ENCODE measurements at regions not wholly inside any gene's neighbourhood (a gene's known extent, or its start where the extent isn't known, plus 50 kb on each side); places are given as distances from the start of the nearest gene placed in this dataset.

GRCh38 chr4:182169987-182170386, 73.2 kb upstream of the TENM3 start:
- Histone ChIP-seq H3K4me3 (ENCODE audit: low read depth, low read length) (no peak overlapping the region), H3K27me3 (replicated peaks; ENCODE audit: control insufficient read depth, insufficient read depth, low read length) (no peaks in the 10 kb centered on the region), H3K4me1 (no peaks in the 10 kb centered on the region; the same call in 1 of the 2 replicates), H3K9me3 (no peaks in the 10 kb centered on the region), H3K36me3 (ENCODE audit: control insufficient read depth, insufficient read depth, low read length) (no peaks in the 10 kb centered on the region)
- Mint-ChIP-seq H3K27me3 (ENCODE audit: insufficient read depth, unreplicated experiment) (no peaks in the 10 kb centered on the region), H3K27ac (ENCODE audit: unreplicated experiment) (no peak overlapping the region), H3K4me1 (ENCODE audit: low read depth, unreplicated experiment) (no peaks in the 10 kb centered on the region), H3K9me3 (ENCODE audit: unreplicated experiment) (no peaks in the 10 kb centered on the region), H3K4me3 (ENCODE audit: unreplicated experiment) (no peak overlapping the region), H3K36me3 (ENCODE audit: insufficient read depth, unreplicated experiment) (peaks cover 11% of the 10 kb centered on the region)
- ChIA-PET CTCF (no interaction called here), POLR2A (no interaction called here)
- BruUV-seq (replicated peaks), result no TSS peak
- TF ChIP-seq CTCF (IDR thresholded peaks at IDR 0.05; ENCODE audit: insufficient read depth in 1 of 2, low read depth in 1 of 2, low read length in 1 of 2, severe bottlenecking in 1 of 2, unreplicated experiment in 1 of 2), result no peak
- intact Hi-C loops (cut with micrococcal nuclease; ENCODE audit: unreplicated experiment), result no loop called here
- no peak for DNase-seq

- no peak for TF ChIP-seq CTCF (IDR thresholded peaks at IDR 0.05; ENCODE audit: insufficient read depth in 1 of 2, low read depth in 1 of 2, low read length in 1 of 2, severe bottlenecking in 1 of 2, unreplicated experiment in 1 of 2)
- Histone ChIP-seq H3K27me3 (replicated peaks; ENCODE audit: control insufficient read depth, insufficient read depth, low read length) (no peaks in the 10 kb centered on the region), H3K9me3 (no peaks in the 10 kb centered on the region), H3K36me3 (ENCODE audit: control insufficient read depth, insufficient read depth, low read length) (no peaks in the 10 kb centered on the region), H3K4me1 (no peaks in the 10 kb centered on the region; the same call in 1 of the 2 replicates), H3K4me3 (ENCODE audit: low read depth, low read length) (no peak overlapping the region)
- intact Hi-C loops (cut with micrococcal nuclease; ENCODE audit: unreplicated experiment), result no loop called here
- Mint-ChIP-seq H3K27ac (ENCODE audit: unreplicated experiment) (no peak overlapping the region), H3K36me3 (ENCODE audit: insufficient read depth, unreplicated experiment) (peaks cover 11% of the 10 kb centered on the region), H3K4me3 (ENCODE audit: unreplicated experiment) (no peak overlapping the region), H3K4me1 (ENCODE audit: low read depth, unreplicated experiment) (no peaks in the 10 kb centered on the region), H3K9me3 (ENCODE audit: unreplicated experiment) (no peaks in the 10 kb centered on the region), H3K27me3 (ENCODE audit: insufficient read depth, unreplicated experiment) (no peaks in the 10 kb centered on the region)
- POLR2A ChIA-PET, result interaction anchor here (0.5 kb wide), 1 partner anchor 76 kb away, joined by 3 read pairs; no protein-coding TSS in a partner anchor
- CTCF ChIA-PET, result interaction anchor here (0.6 kb wide), 1 partner anchor 8 kb away, joined by 3 read pairs; no protein-coding TSS in a partner anchor
- no TSS peak for BruUV-seq (replicated peaks)
- no peak for DNase-seq
These were observed 72.7 kb upstream of the TENM3 start for GRCh38 chr4:182170417-182170935.

GRCh38 chr4:182174979-182175378, 68.2 kb upstream of the TENM3 start:
- ChIA-PET POLR2A (no interaction called here), CTCF (no interaction called here)
- no peaks in the 10 kb centered on the region for H3K9me3 ChIP-seq
- TF ChIP-seq CTCF (IDR thresholded peaks at IDR 0.05; ENCODE audit: insufficient read depth in 1 of 2, low read depth in 1 of 2, low read length in 1 of 2, severe bottlenecking in 1 of 2, unreplicated experiment in 1 of 2), result no peak
- no peak for DNase-seq
- Mint-ChIP-seq H3K36me3 (ENCODE audit: insufficient read depth, unreplicated experiment) (peaks cover 5% of the 10 kb centered on the region), H3K4me3 (ENCODE audit: unreplicated experiment) (no peak overlapping the region), H3K27me3 (ENCODE audit: insufficient read depth, unreplicated experiment) (no peaks in the 10 kb centered on the region), H3K27ac (ENCODE audit: unreplicated experiment) (no peak overlapping the region), H3K9me3 (ENCODE audit: unreplicated experiment) (no peaks in the 10 kb centered on the region), H3K4me1 (ENCODE audit: low read depth, unreplicated experiment) (no peaks in the 10 kb centered on the region)
- no TSS peak for BruUV-seq (replicated peaks)
- H3K4me3 ChIP-seq (ENCODE audit: low read depth, low read length), result no peak overlapping the region
- intact Hi-C loops (cut with micrococcal nuclease; ENCODE audit: unreplicated experiment), result no loop called here
- H3K4me1 ChIP-seq, result peaks cover 27% of the 10 kb centered on the region
- no peaks in the 10 kb centered on the region for H3K36me3 ChIP-seq (ENCODE audit: control insufficient read depth, insufficient read depth, low read length)
- H3K27me3 ChIP-seq (replicated peaks; ENCODE audit: control insufficient read depth, insufficient read depth, low read length), result no peaks in the 10 kb centered on the region

All from Caco-2 (cell line).